ENCODE measurements at regions not wholly inside any gene's neighbourhood (a gene's known extent, or its start where the extent isn't known, plus 50 kb on each side); places are given as distances from the start of the nearest gene placed in this dataset.

DNA sequence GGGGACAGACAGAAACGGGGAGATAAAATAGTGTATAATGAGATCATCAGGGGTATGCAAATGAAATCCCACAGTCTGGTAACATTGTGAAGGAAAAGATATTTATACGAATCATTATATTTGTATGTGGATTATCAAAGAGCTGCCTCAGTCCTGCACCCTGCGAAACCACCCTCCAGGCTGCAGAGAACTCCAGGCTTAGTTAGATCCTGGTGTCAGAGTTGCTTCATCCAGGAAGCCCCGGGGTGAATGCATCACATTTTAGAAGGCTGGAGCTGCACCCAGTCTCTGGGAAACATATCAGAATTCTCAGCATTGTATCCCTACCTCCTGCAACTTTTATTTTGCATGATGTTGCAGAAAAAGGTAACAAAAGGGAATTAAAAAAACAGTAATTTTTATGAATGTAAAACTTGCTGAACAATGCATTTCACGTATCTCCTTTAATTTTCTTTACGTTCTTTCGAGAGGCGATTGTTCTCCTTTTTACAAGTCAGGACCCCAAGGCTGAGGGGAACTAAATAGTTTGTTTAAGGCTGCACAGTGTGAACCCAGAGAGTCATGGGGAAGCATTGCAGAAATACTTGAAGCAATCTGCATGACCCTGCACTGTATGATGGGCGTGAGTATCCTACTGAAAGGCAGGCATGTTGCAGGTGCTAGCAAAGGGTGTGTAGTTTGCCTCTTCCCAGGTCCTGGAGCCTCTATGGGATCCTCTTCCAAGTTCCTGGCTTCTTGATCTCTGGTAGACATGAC lies 299.5 kb upstream of the CLNK start:
- no peak overlapping the region for H3K27ac Mint-ChIP-seq
- TF ChIP-seq CTCF (IDR thresholded peaks at IDR 0.05; ENCODE audit: unreplicated experiment in 3 of 3) = no peak
- no peaks in the 10 kb centered on the region for H3K4me1 Mint-ChIP-seq
- no peak overlapping the region for H3K4me3 Mint-ChIP-seq
- H3K27me3 Mint-ChIP-seq (ENCODE audit: low read depth) = no peaks in the 10 kb centered on the region
- no peaks in the 10 kb centered on the region for H3K9me3 Mint-ChIP-seq
- no peaks in the 10 kb centered on the region for H3K36me3 Mint-ChIP-seq (ENCODE audit: low read depth)

DNA sequence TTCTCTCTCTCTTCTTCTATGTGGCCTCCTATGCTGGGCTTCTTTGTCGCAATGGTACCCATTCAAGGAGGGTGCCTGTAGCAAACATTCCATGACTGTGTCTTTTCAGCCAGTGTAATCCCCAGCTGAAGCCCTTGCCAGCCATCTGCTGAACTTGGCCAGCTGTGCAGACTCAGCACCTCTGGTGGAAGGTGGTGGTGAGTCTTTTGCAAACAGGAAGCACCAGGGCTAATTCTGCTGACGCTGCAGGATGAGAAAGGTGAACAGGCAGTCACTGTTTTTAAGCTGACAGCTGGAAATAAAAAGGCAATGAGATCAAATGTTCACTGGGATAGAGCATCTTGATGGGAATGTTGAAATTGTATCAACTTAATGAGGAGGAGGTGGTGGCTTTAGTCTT lies 298.7 kb upstream of the CLNK start:
- no peak for TF ChIP-seq CTCF (IDR thresholded peaks at IDR 0.05; ENCODE audit: unreplicated experiment in 3 of 3)
- no peak overlapping the region for H3K27ac Mint-ChIP-seq
- no peak overlapping the region for H3K4me3 Mint-ChIP-seq
- no peaks in the 10 kb centered on the region for H3K36me3 Mint-ChIP-seq (ENCODE audit: low read depth)
- H3K27me3 Mint-ChIP-seq (ENCODE audit: low read depth) = no peaks in the 10 kb centered on the region
- no peaks in the 10 kb centered on the region for H3K4me1 Mint-ChIP-seq
- no peaks in the 10 kb centered on the region for H3K9me3 Mint-ChIP-seq

DNA sequence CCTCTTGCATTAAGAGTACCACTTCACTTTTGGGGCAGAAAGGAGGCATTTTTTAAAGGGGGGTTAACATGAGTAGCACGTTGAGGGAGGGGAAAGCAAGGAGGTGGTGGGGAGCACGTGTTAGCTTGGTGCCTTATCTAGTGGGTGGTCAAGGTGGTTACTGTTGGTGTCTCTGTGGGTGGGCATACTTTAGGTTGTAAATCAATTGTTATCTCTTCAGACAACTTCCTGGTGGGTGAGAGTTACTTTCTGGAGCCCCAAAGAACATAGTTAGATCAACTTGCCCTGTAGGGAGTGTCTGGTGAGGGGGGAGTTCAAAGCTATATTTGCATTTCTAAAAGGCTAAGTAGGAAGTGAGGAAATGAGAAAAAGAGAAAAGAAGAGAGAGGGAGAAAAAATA lies 297.7 kb upstream of the CLNK start:
- H3K4me3 Mint-ChIP-seq = no peak overlapping the region
- no peaks in the 10 kb centered on the region for H3K9me3 Mint-ChIP-seq
- H3K27me3 Mint-ChIP-seq (ENCODE audit: low read depth) = no peaks in the 10 kb centered on the region
- no peaks in the 10 kb centered on the region for H3K4me1 Mint-ChIP-seq
- no peaks in the 10 kb centered on the region for H3K36me3 Mint-ChIP-seq (ENCODE audit: low read depth)
- no peak overlapping the region for H3K27ac Mint-ChIP-seq
- no peak for TF ChIP-seq CTCF (IDR thresholded peaks at IDR 0.05; ENCODE audit: unreplicated experiment in 3 of 3)

GRCh38 chr4:10981576-10981975 lies 297.0 kb upstream of the CLNK start:
- Mint-ChIP-seq H3K27me3 (ENCODE audit: low read depth) (no peaks in the 10 kb centered on the region), H3K4me1 (no peaks in the 10 kb centered on the region), H3K4me3 (no peak overlapping the region), H3K36me3 (ENCODE audit: low read depth) (no peaks in the 10 kb centered on the region), H3K27ac (no peak overlapping the region), H3K9me3 (no peaks in the 10 kb centered on the region)
- TF ChIP-seq CTCF (IDR thresholded peaks at IDR 0.05; ENCODE audit: unreplicated experiment in 3 of 3) = no peak

- H3K27me3 Mint-ChIP-seq (ENCODE audit: low read depth) = no peaks in the 10 kb centered on the region
- no peak overlapping the region for H3K27ac Mint-ChIP-seq
- H3K4me3 Mint-ChIP-seq = no peak overlapping the region
- TF ChIP-seq CTCF (IDR thresholded peaks at IDR 0.05; ENCODE audit: unreplicated experiment in 3 of 3) = no peak
- no peaks in the 10 kb centered on the region for H3K4me1 Mint-ChIP-seq
- H3K36me3 Mint-ChIP-seq (ENCODE audit: low read depth) = no peaks in the 10 kb centered on the region
- no peaks in the 10 kb centered on the region for H3K9me3 Mint-ChIP-seq
Measured at GRCh38 chr4:10981096-10981495, 296.5 kb upstream of the CLNK start.

DNA sequence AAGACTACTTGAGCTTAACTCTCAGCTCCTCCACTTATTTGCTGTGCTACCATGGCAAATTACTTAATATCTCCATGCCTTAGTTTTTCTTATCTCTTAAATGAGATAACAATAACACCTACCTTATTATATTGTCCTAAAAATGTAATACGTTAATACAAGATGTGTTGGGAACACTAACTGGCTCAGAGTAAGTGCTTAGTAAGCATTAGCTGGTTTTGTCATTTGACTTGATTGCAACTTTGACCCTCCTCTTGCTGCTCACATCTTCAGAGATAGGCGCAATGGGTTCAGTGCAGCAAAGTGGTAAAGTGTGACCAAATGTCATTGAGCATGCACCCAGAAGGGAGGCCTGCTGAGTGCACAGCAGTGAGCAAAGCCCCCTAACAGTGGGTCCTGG lies 294.5 kb upstream of the CLNK start:
- TF ChIP-seq CTCF (IDR thresholded peaks at IDR 0.05; ENCODE audit: unreplicated experiment in 3 of 3) = no peak
- Mint-ChIP-seq H3K9me3 (no peaks in the 10 kb centered on the region), H3K27ac (no peak overlapping the region), H3K27me3 (ENCODE audit: low read depth) (no peaks in the 10 kb centered on the region), H3K36me3 (ENCODE audit: low read depth) (no peaks in the 10 kb centered on the region), H3K4me3 (no peak overlapping the region), H3K4me1 (no peaks in the 10 kb centered on the region)
